ENCODE measurements at regions not wholly inside any gene's neighbourhood (a gene's known extent, or its start where the extent isn't known, plus 50 kb on each side); places are given as distances from the start of the nearest gene placed in this dataset.

DNA sequence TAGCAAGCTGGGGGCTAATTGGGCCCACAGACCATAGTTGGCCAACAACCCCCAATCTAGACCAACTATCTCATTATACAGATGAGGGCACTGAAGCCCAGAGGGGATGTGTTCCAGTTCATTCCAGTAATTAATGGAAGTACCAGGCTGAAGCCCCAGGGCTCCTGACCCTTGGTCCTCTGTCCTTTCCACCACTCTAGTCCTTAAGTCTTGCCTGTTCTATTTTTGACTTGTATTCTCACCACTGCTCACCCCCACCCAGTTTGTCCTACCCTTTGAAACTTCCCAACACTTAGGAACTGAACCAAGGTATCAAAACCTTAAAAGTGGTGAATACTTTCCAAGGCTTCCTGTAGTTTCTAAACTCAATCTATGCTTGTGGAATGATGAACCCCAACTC is 407.4 kb downstream of the ENC1 start:
- no peak for TF ChIP-seq HDAC6 (IDR thresholded peaks at IDR 0.05; ENCODE audit: low read depth, low read length)
- no peak for TF ChIP-seq POLR2A (IDR thresholded peaks at IDR 0.05; ENCODE audit: control extremely low read depth in 1 of 2, low read depth in 2 of 2, low read length in 2 of 2)
- TF ChIP-seq, protein P1, sequence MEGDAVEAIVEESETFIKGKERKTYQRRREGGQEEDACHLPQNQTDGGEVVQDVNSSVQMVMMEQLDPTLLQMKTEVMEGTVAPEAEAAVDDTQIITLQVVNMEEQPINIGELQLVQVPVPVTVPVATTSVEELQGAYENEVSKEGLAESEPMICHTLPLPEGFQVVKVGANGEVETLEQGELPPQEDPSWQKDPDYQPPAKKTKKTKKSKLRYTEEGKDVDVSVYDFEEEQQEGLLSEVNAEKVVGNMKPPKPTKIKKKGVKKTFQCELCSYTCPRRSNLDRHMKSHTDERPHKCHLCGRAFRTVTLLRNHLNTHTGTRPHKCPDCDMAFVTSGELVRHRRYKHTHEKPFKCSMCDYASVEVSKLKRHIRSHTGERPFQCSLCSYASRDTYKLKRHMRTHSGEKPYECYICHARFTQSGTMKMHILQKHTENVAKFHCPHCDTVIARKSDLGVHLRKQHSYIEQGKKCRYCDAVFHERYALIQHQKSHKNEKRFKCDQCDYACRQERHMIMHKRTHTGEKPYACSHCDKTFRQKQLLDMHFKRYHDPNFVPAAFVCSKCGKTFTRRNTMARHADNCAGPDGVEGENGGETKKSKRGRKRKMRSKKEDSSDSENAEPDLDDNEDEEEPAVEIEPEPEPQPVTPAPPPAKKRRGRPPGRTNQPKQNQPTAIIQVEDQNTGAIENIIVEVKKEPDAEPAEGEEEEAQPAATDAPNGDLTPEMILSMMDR (IDR thresholded peaks at IDR 0.05; ENCODE audit: control extremely low read depth in 1 of 3, insufficient read depth in 1 of 3, low read depth in 1 of 3, low read length in 3 of 3): no peak
- TF ChIP-seq TBP (IDR thresholded peaks at IDR 0.05; ENCODE audit: low read depth, low read length): no peak
- TF ChIP-seq JUND (IDR thresholded peaks at IDR 0.05; ENCODE audit: low read length): no peak
- TF ChIP-seq MAFK (IDR thresholded peaks at IDR 0.05; ENCODE audit: low read depth, low read length): no peak
- no peak for TF ChIP-seq TAF1 (IDR thresholded peaks at IDR 0.05; ENCODE audit: low read depth, low read length)
- no peak for TF ChIP-seq YY1 (IDR thresholded peaks at IDR 0.05; ENCODE audit: low read depth, low read length)
- TF ChIP-seq GABPA (IDR thresholded peaks at IDR 0.05; ENCODE audit: borderline replicate concordance, insufficient read depth, low read length): no peak
- TF ChIP-seq EZH2 (IDR thresholded peaks at IDR 0.05; ENCODE audit: low read depth, low read length, severe bottlenecking): no peak
- TF ChIP-seq, protein P2, sequence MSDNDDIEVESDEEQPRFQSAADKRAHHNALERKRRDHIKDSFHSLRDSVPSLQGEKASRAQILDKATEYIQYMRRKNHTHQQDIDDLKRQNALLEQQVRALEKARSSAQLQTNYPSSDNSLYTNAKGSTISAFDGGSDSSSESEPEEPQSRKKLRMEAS (IDR thresholded peaks at IDR 0.05): no peak
- no peak for TF ChIP-seq JUN (IDR thresholded peaks at IDR 0.05; ENCODE audit: low read depth, low read length)
- TF ChIP-seq FOSL1 (IDR thresholded peaks at IDR 0.05; ENCODE audit: insufficient read depth, low read depth, low read length): no peak
